ENCODE measurements at regions not wholly inside any gene's neighbourhood (a gene's known extent, or its start where the extent isn't known, plus 50 kb on each side); places are given as distances from the start of the nearest gene placed in this dataset.

GRCh38 chr22:49365910-49366309 is 461.8 kb downstream of the BRD1 start:
- no peak for TF ChIP-seq CTCF (IDR thresholded peaks at IDR 0.05)
- Mint-ChIP-seq H3K27me3 (ENCODE audit: insufficient read depth) (peaks cover 1% of the 10 kb centered on the region; the same call in 1 of the 2 replicates), H3K27ac (no peak overlapping the region), H3K9me3 (peaks cover 72% of the 10 kb centered on the region), H3K4me3 (no peak overlapping the region), H3K36me3 (ENCODE audit: low read depth) (peaks cover 18% of the 10 kb centered on the region), H3K4me1 (ENCODE audit: low read depth) (no peaks in the 10 kb centered on the region)
- no peak for DNase-seq

GRCh38 chr22:49365191-49365837 is 462.4 kb downstream of the BRD1 start:
- Mint-ChIP-seq H3K27ac (no peak overlapping the region), H3K36me3 (ENCODE audit: low read depth) (peaks cover 15% of the 10 kb centered on the region; the same call in 1 of the 2 replicates), H3K9me3 (peaks cover 72% of the 10 kb centered on the region), H3K4me1 (ENCODE audit: low read depth) (no peaks in the 10 kb centered on the region), H3K4me3 (no peak overlapping the region), H3K27me3 (ENCODE audit: insufficient read depth) (no peaks in the 10 kb centered on the region)
- DNase-seq: no peak
- no peak for TF ChIP-seq CTCF (IDR thresholded peaks at IDR 0.05)

- no peak for DNase-seq
- Mint-ChIP-seq H3K4me1 (ENCODE audit: low read depth) (no peaks in the 10 kb centered on the region), H3K36me3 (ENCODE audit: low read depth) (peaks cover 15% of the 10 kb centered on the region; the same call in 1 of the 2 replicates), H3K4me3 (no peak overlapping the region), H3K27me3 (ENCODE audit: insufficient read depth) (no peaks in the 10 kb centered on the region), H3K9me3 (peaks cover 73% of the 10 kb centered on the region), H3K27ac (no peak overlapping the region)
- TF ChIP-seq CTCF (IDR thresholded peaks at IDR 0.05): no peak
Observed at GRCh38 chr22:49364398-49364797, 463.3 kb downstream of the BRD1 start.

GRCh38 chr22:49363526-49364230 is 464.0 kb downstream of the BRD1 start:
- peaks cover 15% of the 10 kb centered on the region; the same call in 1 of the 2 replicates for H3K36me3 Mint-ChIP-seq (ENCODE audit: low read depth)
- H3K27me3 Mint-ChIP-seq (ENCODE audit: insufficient read depth): no peaks in the 10 kb centered on the region
- TF ChIP-seq CTCF (IDR thresholded peaks at IDR 0.05): no peak
- H3K4me1 Mint-ChIP-seq (ENCODE audit: low read depth): no peaks in the 10 kb centered on the region
- H3K27ac Mint-ChIP-seq: no peak overlapping the region
- H3K4me3 Mint-ChIP-seq: no peak overlapping the region
- DNase-seq: no peak
- H3K9me3 Mint-ChIP-seq: peaks cover 76% of the 10 kb centered on the region

GRCh38 chr22:49362211-49362839 is 465.3 kb downstream of the BRD1 start:
- no peaks in the 10 kb centered on the region for H3K4me1 Mint-ChIP-seq (ENCODE audit: low read depth)
- H3K9me3 Mint-ChIP-seq: peaks cover 73% of the 10 kb centered on the region
- H3K4me3 Mint-ChIP-seq: no peak overlapping the region
- TF ChIP-seq CTCF (IDR thresholded peaks at IDR 0.05): no peak
- no peaks in the 10 kb centered on the region for H3K27me3 Mint-ChIP-seq (ENCODE audit: insufficient read depth)
- no peak overlapping the region for H3K27ac Mint-ChIP-seq
- peaks cover 9% of the 10 kb centered on the region; the same call in 1 of the 2 replicates for H3K36me3 Mint-ChIP-seq (ENCODE audit: low read depth)
- no peak for DNase-seq
